Endothelial cell of umbilical vein (primary cell): ENCODE measurements at regions not wholly inside any gene's neighbourhood (a gene's known extent, or its start where the extent isn't known, plus 50 kb on each side); places are given as distances from the start of the nearest gene placed in this dataset.

Experiments
- BruUV-seq: library from RNA; stranded (reverse); fragments of 400-500 nt; replicated peaks from 2 replicates; lab custom pipeline; 2021; lab: Mats Ljungman, UMichigan
- CTCF ChIA-PET: fragments of 300-600, 350-600 bp; sonication (Branson Sonifier 250); formaldehyde crosslinking; loops from one replicate; lab custom pipeline; 2021; ENCODE audit warnings: antibody characterized with exemption, inconsistent platforms; lab: Charles Lee
- POLR2A ChIA-PET: fragments of 300-600, 350-600 bp; sonication (Branson Sonifier 250); formaldehyde crosslinking; loops from one replicate; lab custom pipeline; 2021; ENCODE audit warnings: antibody characterized with exemption, inconsistent platforms; lab: Charles Lee
- DNase-seq: peaks from one replicate; pipeline ENCODE4 v3.0.0-alpha.2; 2011; ENCODE audit warnings: low read depth, low spot score
- FAIRE-seq: peaks from 2 replicates; lab custom pipeline; 2011; peaks lifted over from hg19 to GRCh38; lab: Jason Lieb, UNC
- H2AFZ ChIP-seq: 2 replicates; pipeline ENCODE4 v1.6.0; 2012; ENCODE audit warnings: low read depth, low read length, control low read depth, inconsistent platforms
- H3K27ac ChIP-seq: 2 replicates; pipeline ENCODE4 v1.5.1; 2011; ENCODE audit warnings: low read depth, mild to moderate bottlenecking, control low read depth, low read length, moderate library complexity; ENCODE audit not compliant: insufficient read depth
- H3K27me3 ChIP-seq, 2 experiments: 2 replicates each; pipeline versions ENCODE4 v1.6.0 to v1.6.1; 2011; ENCODE audit warnings: low read length in 2 of 2, mixed read lengths in 1 of 2; ENCODE audit not compliant: control insufficient read depth in 2 of 2, insufficient read depth in 2 of 2
- H3K36me3 ChIP-seq, 2 experiments: 2 replicates in 1 of 2; 3 replicates in 1 of 2; pipeline ENCODE4 v1.5.1; 2011; ENCODE audit warnings: low read length in 2 of 2, mild to moderate bottlenecking in 1 of 2, moderate library complexity in 1 of 2; ENCODE audit not compliant: control insufficient read depth in 2 of 2, insufficient read depth in 2 of 2; ENCODE audit errors: extremely low read depth in 1 of 2
- H3K4me1 ChIP-seq: 3 replicates; pipeline ENCODE4 v1.5.1; 2011; ENCODE audit warnings: mild to moderate bottlenecking, low read length; ENCODE audit not compliant: control insufficient read depth, insufficient read depth; ENCODE audit errors: extremely low read depth
- H3K4me2 ChIP-seq: 2 replicates; pipeline ENCODE4 v1.6.1; 2011; ENCODE audit warnings: low read length, control low read depth, mixed read lengths; ENCODE audit not compliant: insufficient read depth
- H3K4me3 ChIP-seq, 3 experiments: fragments of 200-600 bp in 1 of 3; sonication (generic), shearing (Covaris generic) in 1 of 3; replicated peaks in 1 of 3; 2 replicates each; pipeline ENCODE4 v1.5.1; 2011 to 2016; ENCODE audit warnings: control low read depth in 3 of 3, low read length in 3 of 3, mild to moderate bottlenecking in 2 of 3, inconsistent platforms in 1 of 3, low read depth in 1 of 3, moderate library complexity in 1 of 3; ENCODE audit not compliant: insufficient read depth in 1 of 3
- H3K79me2 ChIP-seq: 2 replicates; pipeline ENCODE4 v1.6.0; 2012; ENCODE audit warnings: low read length, inconsistent platforms; ENCODE audit not compliant: control insufficient read depth, insufficient read depth
- H3K9ac ChIP-seq: replicated peaks from 2 replicates; pipeline ENCODE3; 2011; ENCODE audit warnings: low read length, control low read depth; ENCODE audit not compliant: insufficient read depth; ENCODE audit errors: extremely low read depth
- H3K9me1 ChIP-seq: replicated peaks from 3 replicates; pipeline ENCODE4 v1.6.0; 2011; ENCODE audit warnings: mild to moderate bottlenecking, low read length; ENCODE audit not compliant: control insufficient read depth, insufficient read depth; ENCODE audit errors: extremely low read depth
- H3K9me3 ChIP-seq: replicated peaks from 2 replicates; pipeline ENCODE4 v1.5.1; 2012; ENCODE audit warnings: low read length, inconsistent platforms; ENCODE audit not compliant: control insufficient read depth, insufficient read depth
- H4K20me1 ChIP-seq: replicated peaks from 2 replicates; pipeline ENCODE3; 2011; ENCODE audit warnings: mild to moderate bottlenecking, low read length; ENCODE audit not compliant: control insufficient read depth, insufficient read depth; ENCODE audit errors: extremely low read depth
- CTCF ChIP-seq, 2 donors: IDR thresholded peaks; 1 replicate in 1 of 2; 2 replicates in 1 of 2; pipeline ENCODE4 v1.5.1; 2011; ENCODE audit warnings: low read length in 2 of 2, mild to moderate bottlenecking in 2 of 2, moderate library complexity in 2 of 2, control low read depth in 1 of 2, inconsistent platforms in 1 of 2, low read depth in 1 of 2; ENCODE audit not compliant: insufficient read depth in 1 of 2; ENCODE audit errors: extremely low read depth in 1 of 2
- EZH2 ChIP-seq: IDR thresholded peaks from 2 replicates; pipeline ENCODE4 v1.6.1; 2012; ENCODE audit warnings: borderline replicate concordance, low read depth, mild to moderate bottlenecking, moderate library complexity, low read length, inconsistent platforms; ENCODE audit not compliant: severe bottlenecking
- FOS ChIP-seq: IDR thresholded peaks from 2 replicates; pipeline ENCODE4 v1.6.1; 2011; ENCODE audit warnings: mild to moderate bottlenecking, low read length, moderate library complexity, borderline replicate concordance; ENCODE audit not compliant: insufficient read depth
- GATA2 ChIP-seq: IDR thresholded peaks from 2 replicates; pipeline ENCODE4 v1.7.0; 2011; ENCODE audit warnings: low read depth, mild to moderate bottlenecking, moderate library complexity, mixed read lengths, low read length; ENCODE audit not compliant: insufficient read length, insufficient read depth
- JUN ChIP-seq: IDR thresholded peaks from 2 replicates; pipeline ENCODE4 v1.6.1; 2011; ENCODE audit warnings: borderline replicate concordance, low read depth; ENCODE audit not compliant: insufficient read length, insufficient read depth
- MAX ChIP-seq: IDR thresholded peaks from 2 replicates; pipeline ENCODE4 v1.6.1; 2011; ENCODE audit not compliant: insufficient read depth, insufficient read length
- MYC ChIP-seq: IDR thresholded peaks from one replicate; pipeline ENCODE4 v1.6.1; 2011; ENCODE audit warnings: mild to moderate bottlenecking, low read depth, low read length
- POLR2A ChIP-seq: IDR thresholded peaks from 2 replicates; pipeline ENCODE4 v1.6.1; 2012; ENCODE audit warnings: low read depth, mild to moderate bottlenecking, control low read depth, low read length
- POLR2AphosphoS5 ChIP-seq: IDR thresholded peaks from 2 replicates; pipeline ENCODE4 v1.6.1; 2012; ENCODE audit warnings: low read depth, mild to moderate bottlenecking, control low read depth, low read length, moderate library complexity; ENCODE audit not compliant: insufficient read depth
- dilution Hi-C: fragments of 300-500 bp; cut with MboI; formaldehyde crosslinking; loops from one replicate; pipeline ENCODE4 v1.15.0; 2019; ENCODE audit warnings: low sequenced_read_pairs; ENCODE audit not compliant: extremely low pct_ligation_motif_present
- intact Hi-C: fragments of 100-400 bp; cut with micrococcal nuclease; formaldehyde crosslinking; loops from one replicate; pipeline ENCODE4 v1.10.0; 2022

- no peaks in the 10 kb centered on the region for H3K9me1 ChIP-seq
- BruUV-seq, result no TSS peak
- no peak overlapping the region for H2AFZ ChIP-seq
- no peaks in the 10 kb centered on the region for H3K4me1 ChIP-seq
- no peaks in the 10 kb centered on the region for H3K79me2 ChIP-seq
- intact Hi-C loops (no loop called here), dilution Hi-C loops (no loop called here)
- H3K9me3 ChIP-seq, result no peaks in the 10 kb centered on the region
- no peaks in the 10 kb centered on the region for H3K36me3 ChIP-seq
- TF ChIP-seq CTCF (IDR thresholded peaks at IDR 0.05; ENCODE audit: extremely low read depth in 1 of 2, insufficient read depth in 1 of 2, low read depth in 1 of 2, low read length in 2 of 2) (no peak), FOS (no peak), POLR2AphosphoS5 (no peak), MAX (no peak), POLR2A (no peak), GATA2 (no peak), JUN (no peak), EZH2 (no peak), MYC (no peak)
- ChIA-PET CTCF (no interaction called here), POLR2A (no interaction called here)
- FAIRE-seq (no peak), DNase-seq (no peak)
- H3K4me3 ChIP-seq, result no peak overlapping the region
- no peak overlapping the region for H3K27ac ChIP-seq
- no peaks in the 10 kb centered on the region for H4K20me1 ChIP-seq
- no peak overlapping the region for H3K9ac ChIP-seq
- H3K4me2 ChIP-seq, result no peak overlapping the region
- H3K27me3 ChIP-seq, result no peaks in the 10 kb centered on the region
These were observed 1371.7 kb downstream of the STIM2 start for GRCh38 chr4:28232376-28232775.
